Coronary artery (tissue), 2 donors: ENCODE measurements at regions not wholly inside any gene's neighbourhood (a gene's known extent, or its start where the extent isn't known, plus 50 kb on each side); places are given as distances from the start of the nearest gene placed in this dataset.

ENCODE experiments used
- DNase-seq: peaks from one replicate; pipeline ENCODE4 v3.0.0-alpha.2; 2017; ENCODE audit warnings: low spot score
- H3K27ac ChIP-seq, 2 donors: fragments of 200-600 bp; sonication (generic); one replicate each; pipeline ENCODE4 v1.5.1; 2016 to 2019
- H3K4me3 ChIP-seq: fragments of 200-600 bp; sonication (generic); 2 replicates; pipeline ENCODE4 v1.5.1; 2016; ENCODE audit warnings: mild to moderate bottlenecking, moderate library complexity
- CTCF ChIP-seq: fragments of 200-600 bp; sonication (generic); IDR thresholded peaks from one replicate; pipeline ENCODE4 v1.5.1; 2019; ENCODE audit warnings: antibody characterized with exemption

GRCh38 chr10:129383651-129384050, 83.4 kb upstream of the MGMT start:
- Histone ChIP-seq H3K27ac (no peak overlapping the region), H3K4me3 (no peak overlapping the region)
- no peak for TF ChIP-seq CTCF
- DNase-seq = no peak

GRCh38 chr10:129385600-129385999, 81.4 kb upstream of the MGMT start:
- no peak for TF ChIP-seq CTCF
- no peak overlapping the region for H3K4me3 ChIP-seq
- DNase-seq = no peak
- no peak overlapping the region for H3K27ac ChIP-seq

- H3K27ac ChIP-seq = no peak overlapping the region
- H3K4me3 ChIP-seq = no peak overlapping the region
- no peak for DNase-seq
Observed at GRCh38 chr10:129386415-129387257, 80.4 kb upstream of the MGMT start.

GRCh38 chr10:129387258-129387525, 79.8 kb upstream of the MGMT start:
- no peak for DNase-seq
- Histone ChIP-seq H3K4me3 (no peak overlapping the region), H3K27ac (no peak overlapping the region)
- TF ChIP-seq CTCF = no peak

More at GRCh38 chr10:129386415-129387257, 80.4 kb upstream of the MGMT start:
- no peak for TF ChIP-seq CTCF

GRCh38 chr10:129388435-129388834, 78.6 kb upstream of the MGMT start:
- Histone ChIP-seq H3K4me3 (no peak overlapping the region), H3K27ac (no peak overlapping the region)
- TF ChIP-seq CTCF = no peak
- DNase-seq = no peak

- no peak overlapping the region for H3K27ac ChIP-seq
- H3K4me3 ChIP-seq = no peak overlapping the region
- DNase-seq = no peak
- TF ChIP-seq CTCF = no peak
Observed at GRCh38 chr10:129389194-129389593, 77.8 kb upstream of the MGMT start.

GRCh38 chr10:129390147-129390546, 76.9 kb upstream of the MGMT start:
- Histone ChIP-seq H3K27ac (no peak overlapping the region), H3K4me3 (no peak overlapping the region)
- DNase-seq = no peak
- TF ChIP-seq CTCF = no peak
